MM.1S (cell line): ENCODE measurements at regions not wholly inside any gene's neighbourhood (a gene's known extent, or its start where the extent isn't known, plus 50 kb on each side); places are given as distances from the start of the nearest gene placed in this dataset.

Experiments used
- DNase-seq: peaks from one replicate; pipeline ENCODE4 v3.0.0-alpha.2; 2015
- H2AFZ ChIP-seq: fragments of 300-600 bp; sonication (generic); 2 replicates; pipeline ENCODE4 v1.6.0; 2016; ENCODE audit warnings: antibody characterized with exemption, low read length
- H3F3A ChIP-seq: fragments of 300-600 bp; sonication (generic); 2 replicates; pipeline ENCODE4 v1.6.1; 2016; ENCODE audit warnings: mild to moderate bottlenecking, antibody characterized with exemption, low read length, moderate library complexity, mixed read lengths; ENCODE audit not compliant: insufficient read depth
- H3K27ac ChIP-seq: fragments of 300-600 bp; sonication (generic); 2 replicates; pipeline ENCODE4 v1.5.1; 2016; ENCODE audit warnings: mild to moderate bottlenecking, low read length
- H3K27me3 ChIP-seq: fragments of 300-600 bp; sonication (generic); replicated peaks from 2 replicates; pipeline ENCODE4 v1.6.0; 2016; ENCODE audit warnings: low read length; ENCODE audit not compliant: insufficient read depth
- H3K36me3 ChIP-seq: fragments of 300-600 bp; sonication (generic); replicated peaks from 2 replicates; pipeline ENCODE4 v1.6.1; 2016; ENCODE audit warnings: mild to moderate bottlenecking, low read length, mixed read lengths; ENCODE audit not compliant: insufficient read depth
- H3K4me1 ChIP-seq: fragments of 300-600 bp; sonication (generic); 2 replicates; pipeline ENCODE4 v1.6.1; 2016; ENCODE audit warnings: low read length, mixed read lengths
- H3K4me2 ChIP-seq: fragments of 300-600 bp; sonication (generic); 2 replicates; pipeline ENCODE4 v1.6.0; 2016; ENCODE audit warnings: low read depth, low read length
- H3K4me3 ChIP-seq: fragments of 300-600 bp; sonication (generic); 2 replicates; pipeline ENCODE4 v1.5.1; 2016; ENCODE audit warnings: low read length, mixed read lengths
- H3K79me2 ChIP-seq: fragments of 300-600 bp; sonication (generic); 2 replicates; pipeline ENCODE4 v1.6.1; 2016; ENCODE audit warnings: mixed run types, low read length, mixed read lengths
- H3K9ac ChIP-seq: fragments of 300-600 bp; sonication (generic); 2 replicates; pipeline ENCODE4 v1.6.1; 2016; ENCODE audit warnings: low read length, mixed read lengths
- H3K9me2 ChIP-seq: fragments of 300-600 bp; sonication (generic); replicated peaks from 2 replicates; pipeline ENCODE4 v1.6.1; 2016; ENCODE audit warnings: mild to moderate bottlenecking, low read length, mixed read lengths; ENCODE audit not compliant: insufficient read depth
- H3K9me3 ChIP-seq: fragments of 300-600 bp; sonication (generic); replicated peaks from 2 replicates; pipeline ENCODE4 v1.6.1; 2016; ENCODE audit warnings: mild to moderate bottlenecking, low read length, mixed read lengths; ENCODE audit not compliant: insufficient read depth
- H4K20me1 ChIP-seq: fragments of 300-600 bp; sonication (generic); 2 replicates; pipeline ENCODE4 v1.6.1; 2016; ENCODE audit warnings: mild to moderate bottlenecking, low read length, moderate library complexity, mixed read lengths; ENCODE audit not compliant: insufficient read depth
- CTCF ChIP-seq: fragments of 300-600 bp; sonication (generic); IDR thresholded peaks from 2 replicates; pipeline ENCODE4 v1.5.1; 2016; ENCODE audit warnings: antibody characterized with exemption, low read length, mixed read lengths
- EZH2 ChIP-seq: fragments of 300-600 bp; sonication (generic); optimal IDR thresholded peaks from 2 replicates; pipeline ENCODE3; 2017; ENCODE audit warnings: low read depth, mild to moderate bottlenecking, antibody characterized with exemption, low read length, mixed read lengths
- EZH2phosphoT487 ChIP-seq: fragments of 300-600 bp; sonication (generic); IDR thresholded peaks from 2 replicates; pipeline ENCODE4 v1.6.1; 2018; ENCODE audit warnings: antibody characterized with exemption, low read length

DNA sequence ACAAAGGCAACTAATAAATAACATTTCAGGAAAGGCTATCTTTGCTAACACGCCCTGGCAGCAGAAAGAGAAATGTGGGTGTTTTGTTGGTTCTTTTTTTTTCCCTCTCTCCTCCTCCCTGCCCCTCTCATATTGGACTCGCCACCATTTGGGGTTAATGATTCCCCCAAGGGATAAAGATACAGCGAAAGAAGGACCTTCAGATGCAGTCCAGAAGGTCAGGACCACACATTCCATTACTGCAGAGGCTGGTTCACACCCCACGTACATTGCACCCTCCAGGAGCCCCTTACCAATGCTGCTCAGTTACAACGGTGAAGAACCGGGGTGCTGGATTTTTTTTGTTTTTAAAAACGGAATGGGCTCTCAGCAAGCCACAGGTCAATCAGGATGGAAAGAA, 156.9 kb upstream of the TIAM1 start:
- H3K79me2 ChIP-seq: peaks cover 80% of the 10 kb centered on the region
- no peak overlapping the region for H3K4me3 ChIP-seq
- no peak for TF ChIP-seq EZH2
- TF ChIP-seq EZH2phosphoT487: no peak
- no peak for TF ChIP-seq CTCF
- no peaks in the 10 kb centered on the region for H3K27me3 ChIP-seq
- H3K27ac ChIP-seq: no peak overlapping the region
- no peak for DNase-seq
- no peaks in the 10 kb centered on the region for H3K36me3 ChIP-seq
- no peak overlapping the region for H2AFZ ChIP-seq
- H3K4me1 ChIP-seq: peaks cover 1% of the 10 kb centered on the region; the same call in 1 of the 2 replicates
- no peaks in the 10 kb centered on the region for H3F3A ChIP-seq
- no peaks in the 10 kb centered on the region for H3K9me3 ChIP-seq
- H3K4me2 ChIP-seq: no peak overlapping the region
- H3K9ac ChIP-seq: no peak overlapping the region
- H4K20me1 ChIP-seq: no peaks in the 10 kb centered on the region
- no peaks in the 10 kb centered on the region for H3K9me2 ChIP-seq

- H3K4me3 ChIP-seq: no peak overlapping the region
- no peaks in the 10 kb centered on the region for H3K4me1 ChIP-seq
- H3K27me3 ChIP-seq: no peaks in the 10 kb centered on the region
- no peaks in the 10 kb centered on the region for H3K36me3 ChIP-seq
- H3F3A ChIP-seq: no peaks in the 10 kb centered on the region
- no peak for DNase-seq
- H3K4me2 ChIP-seq: no peak overlapping the region
- H3K9me2 ChIP-seq: no peaks in the 10 kb centered on the region
- peaks cover 79% of the 10 kb centered on the region for H3K79me2 ChIP-seq
- TF ChIP-seq CTCF (no peak), EZH2 (no peak), EZH2phosphoT487 (no peak)
- no peaks in the 10 kb centered on the region for H3K9me3 ChIP-seq
- H4K20me1 ChIP-seq: no peaks in the 10 kb centered on the region
- no peak overlapping the region for H2AFZ ChIP-seq
- H3K27ac ChIP-seq: no peak overlapping the region
- H3K9ac ChIP-seq: no peak overlapping the region
These were observed 156.0 kb upstream of the TIAM1 start for GRCh38 chr21:31500071-31500470.

GRCh38 chr21:31498985-31499384, 154.9 kb upstream of the TIAM1 start:
- Histone ChIP-seq H3F3A (no peaks in the 10 kb centered on the region), H3K9me2 (no peaks in the 10 kb centered on the region), H3K36me3 (no peaks in the 10 kb centered on the region), H3K27ac (no peak overlapping the region), H4K20me1 (no peaks in the 10 kb centered on the region), H3K4me1 (no peaks in the 10 kb centered on the region), H3K4me2 (no peak overlapping the region), H3K4me3 (no peak overlapping the region), H2AFZ (no peak overlapping the region), H3K9me3 (no peaks in the 10 kb centered on the region), H3K9ac (no peak overlapping the region), H3K79me2 (peaks cover 78% of the 10 kb centered on the region), H3K27me3 (no peaks in the 10 kb centered on the region)
- TF ChIP-seq EZH2: no peak
- no peak for TF ChIP-seq EZH2phosphoT487
- no peak for TF ChIP-seq CTCF
- DNase-seq: no peak
